Right renal cortex interstitium (tissue), 3 donors: ENCODE measurements at regions not wholly inside any gene's neighbourhood (a gene's known extent, or its start where the extent isn't known, plus 50 kb on each side); places are given as distances from the start of the nearest gene placed in this dataset.
A peak's percentile ranks its signal among the peaks of the same experiment; 100 is the strongest.
"Not testable (repeated sequence)": the region's sequence is repeated elsewhere in the genome, so short reads cannot be mapped to it uniquely, and the experiment has no call there.

Source experiments
- DNase-seq, 3 donors: peaks; one replicate each; pipeline ENCODE4 v3.0.0-alpha.2; 2013; ENCODE audit warnings: low read depth in 3 of 3, low spot score in 2 of 3

GRCh38 chr3:110293660-110294059 lies 778.0 kb upstream of the NECTIN3 start:
- DNase-seq = no peak

- no peak for DNase-seq
Measured at GRCh38 chr3:110296885-110297284, 774.7 kb upstream of the NECTIN3 start.

- DNase-seq = no peak
Measured at GRCh38 chr3:110301781-110302180, 769.8 kb upstream of the NECTIN3 start.

DNA sequence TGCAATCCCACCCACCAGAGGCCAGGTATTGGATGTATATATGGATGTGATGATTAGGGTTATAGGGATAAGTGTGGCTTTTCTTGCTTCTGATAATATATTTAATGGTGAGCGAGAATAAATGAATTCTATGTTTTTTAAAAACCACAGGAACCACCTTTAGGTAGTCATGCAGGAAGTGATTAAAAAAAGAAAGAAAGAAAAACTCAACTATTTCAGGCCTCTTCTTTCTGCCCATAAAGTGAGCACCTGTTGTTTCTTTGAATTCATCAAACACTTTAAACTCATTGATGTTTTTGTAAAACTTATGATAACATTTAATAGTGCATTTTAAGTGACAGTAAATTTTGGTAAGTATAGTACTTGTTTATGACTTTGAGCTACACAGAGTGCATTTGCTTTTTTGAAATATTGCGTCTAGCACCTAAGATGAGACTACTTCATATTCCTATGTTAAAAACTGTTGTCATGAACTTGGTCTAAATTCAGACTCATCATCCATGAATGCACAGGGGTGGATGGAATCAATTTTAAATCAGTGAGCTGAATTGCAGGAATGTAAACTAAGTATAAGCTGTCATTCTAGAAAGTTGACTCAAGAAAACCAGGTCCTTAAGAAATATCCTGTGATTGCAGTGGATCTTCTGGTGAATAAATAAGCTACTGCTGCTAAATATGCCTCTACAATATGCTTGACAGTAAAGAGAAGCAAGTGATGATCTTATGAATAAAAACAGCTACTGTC lies 764.4 kb upstream of the NECTIN3 start:
- DNase-seq = no peak

DNA sequence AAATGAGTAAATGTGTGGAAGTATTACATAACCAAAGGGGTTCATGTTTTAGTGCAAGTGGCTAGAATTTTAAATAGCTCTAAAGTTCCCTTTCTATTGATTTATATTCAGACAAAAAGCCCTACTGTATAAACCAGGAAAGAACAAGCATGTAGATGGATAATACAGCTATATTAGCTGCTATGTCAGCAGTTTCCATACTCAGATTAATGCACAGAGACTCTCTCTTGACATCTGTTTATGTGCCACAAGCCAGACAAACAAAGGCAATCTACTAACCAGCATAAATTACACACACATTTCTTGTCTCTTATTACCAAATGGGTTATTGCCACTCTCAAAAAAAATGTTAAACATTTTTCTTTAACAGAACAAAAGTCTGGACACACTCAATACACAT lies 760.1 kb upstream of the NECTIN3 start:
- DNase-seq = no peak

DNA sequence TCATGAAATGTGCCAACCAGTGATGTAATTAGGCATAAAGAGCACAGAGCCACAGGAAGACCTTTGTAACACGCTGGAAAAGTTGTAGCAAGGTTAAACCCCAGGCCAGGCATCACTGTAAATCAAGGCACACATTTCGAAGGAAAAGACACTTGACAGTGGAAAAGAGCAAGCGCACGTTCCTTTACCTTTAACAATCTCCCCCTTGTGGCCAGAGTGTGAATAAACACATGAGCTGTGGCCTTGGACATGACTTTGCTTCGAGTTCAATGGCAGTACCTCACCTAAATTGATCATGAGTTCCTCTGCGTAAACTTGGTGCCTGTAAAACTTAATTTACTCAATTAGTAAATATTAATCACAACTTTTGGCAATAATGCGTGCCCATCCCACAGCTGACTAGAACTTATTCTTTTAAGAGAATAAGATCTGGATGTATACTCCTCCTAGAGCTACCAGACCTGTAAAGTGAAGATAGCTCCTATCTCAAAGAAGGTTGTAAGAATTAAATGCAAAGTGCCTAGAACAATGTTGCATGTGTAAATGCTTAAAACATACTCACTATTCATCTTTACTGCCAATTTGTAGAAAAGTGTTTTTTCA lies 757.0 kb upstream of the NECTIN3 start:
- peak; percentile 16 to 24 (median 21) for DNase-seq

DNA sequence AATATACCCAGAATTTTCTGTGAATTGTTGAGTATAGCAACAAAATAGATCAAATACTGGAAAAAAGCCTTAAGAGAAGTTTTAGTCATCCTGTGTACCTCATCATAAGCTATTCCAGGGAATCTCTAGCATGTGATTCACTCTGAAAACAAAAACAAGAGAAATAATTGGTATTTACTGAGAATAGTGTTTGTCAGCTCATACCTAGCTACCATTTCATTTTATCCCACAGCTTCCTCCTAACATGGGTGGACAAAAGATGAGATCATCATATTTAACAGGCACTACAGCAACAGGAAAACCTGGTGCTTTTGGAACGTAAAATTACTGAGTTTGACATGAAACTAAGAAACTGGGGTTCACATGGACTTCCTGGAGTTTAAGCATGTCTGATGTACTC lies 753.5 kb upstream of the NECTIN3 start:
- DNase-seq = no peak

DNA sequence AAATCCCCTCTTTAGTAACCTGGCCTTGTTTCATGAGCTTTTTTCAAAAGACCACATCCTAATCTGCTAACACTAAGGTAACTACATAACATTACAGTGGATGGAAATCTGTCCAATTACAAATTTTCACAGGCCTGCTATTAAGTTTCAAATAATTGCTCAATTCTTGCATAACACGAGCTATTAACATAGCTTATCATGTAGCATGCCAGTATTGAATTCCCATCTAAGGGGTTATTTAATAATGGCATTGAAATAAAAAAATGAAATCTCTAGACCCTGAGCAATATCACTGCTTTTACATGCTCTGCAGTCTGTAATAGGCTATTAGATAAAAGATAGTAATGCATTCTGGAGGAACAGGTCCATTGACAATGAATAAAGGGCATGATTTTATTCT lies 748.3 kb upstream of the NECTIN3 start:
- DNase-seq = no peak

- DNase-seq = no peak
Measured at GRCh38 chr3:110324171-110324705, 747.4 kb upstream of the NECTIN3 start.

GRCh38 chr3:110327870-110328269 lies 743.7 kb upstream of the NECTIN3 start:
- DNase-seq = no peak

DNA sequence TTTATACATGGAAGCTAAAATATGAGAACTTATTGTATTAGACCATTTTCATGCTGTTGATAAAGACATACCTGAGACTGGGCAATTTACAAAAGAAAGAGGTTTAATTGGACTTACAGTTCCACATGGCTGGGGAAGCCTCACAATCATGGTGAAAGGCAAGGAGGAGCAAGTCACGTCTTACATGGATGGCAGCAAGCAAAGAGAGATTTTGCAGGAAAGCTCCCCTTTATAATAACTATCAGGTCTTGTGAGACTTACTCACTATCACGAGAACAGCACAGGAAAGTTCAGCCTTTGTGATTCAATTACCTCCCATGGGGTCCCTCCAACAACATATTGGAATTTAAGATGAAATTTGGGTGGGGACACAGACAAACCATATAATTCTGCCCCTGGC lies 740.1 kb upstream of the NECTIN3 start:
- not testable (repeated sequence) for DNase-seq

- no peak for DNase-seq
Measured at GRCh38 chr3:110332629-110333028, 739.0 kb upstream of the NECTIN3 start.

GRCh38 chr3:110341047-110341446 lies 730.6 kb upstream of the NECTIN3 start:
- DNase-seq = no peak

DNA sequence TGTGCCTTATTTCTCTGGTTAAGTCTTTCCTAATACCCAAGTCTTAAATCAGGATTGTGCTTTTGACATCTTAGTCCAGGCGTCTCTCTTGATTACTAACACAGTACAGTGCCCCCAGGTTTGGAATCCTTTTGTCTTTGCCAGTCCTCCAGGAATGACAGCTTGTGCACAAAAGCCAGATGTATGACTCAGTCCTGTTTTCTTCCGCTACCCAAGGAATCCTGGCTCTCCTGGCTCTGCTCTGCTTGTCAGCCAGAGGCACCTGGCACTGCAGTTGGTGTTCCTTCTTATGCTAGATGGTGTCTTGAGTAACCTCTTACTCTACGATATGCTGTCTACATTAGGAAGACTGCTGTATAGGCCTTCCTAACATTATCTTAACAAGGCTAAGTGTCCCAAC lies 728.2 kb upstream of the NECTIN3 start:
- DNase-seq = no peak

DNA sequence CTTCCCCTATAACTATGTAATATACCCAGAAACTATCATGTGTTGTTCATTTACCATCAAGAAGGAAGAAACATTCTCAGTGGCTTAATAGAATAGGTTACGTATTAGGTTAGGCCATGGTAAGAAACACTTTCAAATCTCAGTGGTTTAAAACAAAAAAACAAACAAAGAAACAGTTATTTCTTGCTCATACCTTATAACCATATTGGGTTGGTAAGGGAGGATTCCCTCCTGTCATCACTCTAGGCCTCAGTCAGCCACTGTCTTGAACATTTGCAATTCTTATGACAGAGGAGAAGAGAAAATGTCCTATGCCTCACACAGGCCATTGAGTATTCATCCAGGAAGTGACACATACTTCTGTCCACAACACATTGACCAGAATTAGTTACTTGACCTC lies 727.7 kb upstream of the NECTIN3 start:
- DNase-seq = no peak

DNA sequence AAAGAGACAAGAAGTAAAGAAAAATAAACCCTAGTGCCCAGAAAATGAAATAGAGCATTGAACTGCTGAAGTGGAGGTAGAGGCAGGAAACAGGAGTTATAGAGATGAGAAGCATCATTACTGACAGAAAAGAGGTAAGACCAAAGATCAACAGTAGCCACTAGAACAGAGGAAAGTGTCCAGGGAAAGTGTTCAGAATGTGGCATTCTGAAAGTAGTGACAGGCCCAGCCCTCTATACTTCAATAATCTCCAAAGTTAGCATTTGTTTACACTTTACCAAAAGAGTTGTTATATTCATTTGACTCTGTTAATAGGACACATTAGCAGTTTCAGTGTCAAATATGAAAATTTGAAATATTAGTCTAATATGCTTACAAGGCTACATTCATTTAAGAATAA lies 727.1 kb upstream of the NECTIN3 start:
- DNase-seq = no peak

- no peak for DNase-seq
Measured at GRCh38 chr3:110344897-110345767, 726.5 kb upstream of the NECTIN3 start.

- DNase-seq = no peak
Measured at GRCh38 chr3:110349295-110349694, 722.3 kb upstream of the NECTIN3 start.

- no peak for DNase-seq
Measured at GRCh38 chr3:110352841-110353604, 718.6 kb upstream of the NECTIN3 start.

GRCh38 chr3:110362751-110363150 lies 708.9 kb upstream of the NECTIN3 start:
- no peak for DNase-seq

DNA sequence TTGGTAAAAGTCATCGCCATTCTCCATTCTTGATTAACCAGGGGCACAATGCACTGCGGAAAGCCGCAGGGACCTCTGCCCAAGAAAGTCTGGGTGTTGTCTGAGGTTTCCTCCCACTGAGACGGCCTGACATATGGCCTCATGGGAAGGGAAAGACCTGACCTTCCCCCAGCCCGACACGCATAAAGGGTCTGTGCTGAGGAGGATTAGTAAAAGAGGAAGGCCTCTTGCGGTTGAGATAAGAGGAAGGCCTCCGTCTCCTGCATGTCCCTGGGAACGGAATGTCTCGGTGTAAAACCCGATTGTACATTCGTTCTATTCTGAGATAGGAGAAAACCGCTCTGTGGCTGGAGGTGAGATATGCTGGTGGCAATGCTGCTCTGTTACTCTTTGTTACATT lies 704.3 kb upstream of the NECTIN3 start:
- DNase-seq = not testable (repeated sequence)
